ENCODE measurements at regions not wholly inside any gene's neighbourhood (a gene's known extent, or its start where the extent isn't known, plus 50 kb on each side); places are given as distances from the start of the nearest gene placed in this dataset.

GRCh38 chr4:156623376-156623775 lies 348.2 kb downstream of the PDGFC start:
- H4K91ac ChIP-seq (ENCODE audit: insufficient read depth, low read depth, low read length) = no peak overlapping the region
- H3K18ac ChIP-seq (ENCODE audit: low read depth, low read length) = no peak overlapping the region
- no peak overlapping the region for H3K4me2 ChIP-seq (ENCODE audit: low read depth, low read length)
- no peak overlapping the region for H2BK5ac ChIP-seq (ENCODE audit: low read depth, low read length, poor library complexity, severe bottlenecking)
- no TSS peak for BruUV-seq (replicated peaks)
- POLR2A ChIA-PET (ENCODE audit: unreplicated experiment) = no interaction called here
- no peak overlapping the region; the same call in 1 of the 2 replicates for H3K14ac ChIP-seq (replicated peaks; ENCODE audit: low read depth, low read length)
- CTCF ChIA-PET = interaction anchor here (0.9 kb wide), 1 partner anchor 9 kb away, joined by 4 read pairs; no protein-coding TSS in a partner anchor
- H2BK15ac ChIP-seq (ENCODE audit: low read depth, low read length) = no peak overlapping the region
- no peak overlapping the region for H3K4ac ChIP-seq (ENCODE audit: low read depth, low read length)
- H4K20me1 ChIP-seq (ENCODE audit: insufficient read depth, low read length) = no peaks in the 10 kb centered on the region
- in situ Hi-C loops (cut with MboI; ENCODE audit: low sequenced_read_pairs) (no loop called here), intact Hi-C loops (cut with micrococcal nuclease) (no loop called here), dilution Hi-C loops (cut with HindIII; ENCODE audit: low sequenced_read_pairs, unreplicated experiment) (no loop called here)
- H2BK120ac ChIP-seq (ENCODE audit: low read depth, low read length) = no peak overlapping the region
- DNase-seq (no peak), ATAC-seq (ENCODE audit: low read depth) (no peak)
- H3K27ac ChIP-seq (ENCODE audit: insufficient read depth, low read length) = no peak overlapping the region
- no peak overlapping the region for H4K5ac ChIP-seq (ENCODE audit: low read depth, low read length)
- no peaks in the 10 kb centered on the region for H3K9me1 ChIP-seq (ENCODE audit: insufficient read depth, low read length)
- no peaks in the 10 kb centered on the region for H3K79me1 ChIP-seq (ENCODE audit: low read depth in 1 of 2, low read length in 2 of 2)
- no peak overlapping the region for H2AK5ac ChIP-seq (ENCODE audit: low read depth, low read length)
- no peaks in the 10 kb centered on the region for H3K27me3 ChIP-seq (ENCODE audit: control insufficient read depth, insufficient read depth, low read length)
- TF ChIP-seq MAZ (IDR thresholded peaks at IDR 0.05; ENCODE audit: borderline replicate concordance, low read depth, low read length) (no peak), ELK1 (IDR thresholded peaks at IDR 0.05; ENCODE audit: borderline replicate concordance, low read depth, low read length) (no peak), MAFK (IDR thresholded peaks at IDR 0.05; ENCODE audit: low read depth, low read length) (no peak), SMC3 (IDR thresholded peaks at IDR 0.05; ENCODE audit: low read depth, low read length) (no peak), BHLHE40 (IDR thresholded peaks at IDR 0.05; ENCODE audit: low read depth, low read length) (no peak), POLR2A (IDR thresholded peaks at IDR 0.05; ENCODE audit: low read depth, low read length) (no peak), USF2 (IDR thresholded peaks at IDR 0.05; ENCODE audit: low read depth, low read length) (no peak), CTCF (conservative IDR thresholded peaks at IDR 0.05; ENCODE audit: low read depth, low read length) (no peak), RAD21 (IDR thresholded peaks at IDR 0.05; ENCODE audit: low read length) (no peak), NFE2L2 (IDR thresholded peaks at IDR 0.05; ENCODE audit: low read depth, low read length) (no peak), RCOR1 (IDR thresholded peaks at IDR 0.05; ENCODE audit: insufficient replicate concordance, low read length) (no peak), CHD1 (IDR thresholded peaks at IDR 0.05; ENCODE audit: low read depth, low read length) (no peak)
- H3K56ac ChIP-seq (ENCODE audit: extremely low read depth, insufficient read depth, low read length) = no peak overlapping the region
- WGBS, 2 experiments (ENCODE audit: extremely low coverage in 2 of 2, insufficient read length in 1 of 2) = no CpG with 5 or more reads among the region's 3 CpGs
- no peak overlapping the region for H2AK9ac ChIP-seq (replicated peaks; ENCODE audit: low read depth, low read length, poor library complexity)
- no peaks in the 10 kb centered on the region for H3K4me1 ChIP-seq (ENCODE audit: control insufficient read depth, insufficient read depth, low read length)
- no peak overlapping the region for H3K4me3 ChIP-seq (ENCODE audit: insufficient read depth, low read depth, low read length)
- H3K36me3 ChIP-seq (ENCODE audit: control insufficient read depth, insufficient read depth, low read length) = no peaks in the 10 kb centered on the region
- H3K9ac ChIP-seq (ENCODE audit: low read depth, low read length) = no peak overlapping the region
- H2BK20ac ChIP-seq (ENCODE audit: low read depth, low read length) = no peak overlapping the region
- no peak overlapping the region for H3K23ac ChIP-seq (ENCODE audit: low read depth, low read length)
- no peak overlapping the region for H4K8ac ChIP-seq (ENCODE audit: low read depth in 2 of 2, low read length in 2 of 2)
- no peaks in the 10 kb centered on the region for H3K9me3 ChIP-seq (ENCODE audit: control insufficient read depth, insufficient read depth, low read length)
- H2AFZ ChIP-seq (replicated peaks; ENCODE audit: low read length, poor library complexity) = no peak overlapping the region
